Tongue (tissue), 1 donor: ENCODE measurements at regions not wholly inside any gene's neighbourhood (a gene's known extent, or its start where the extent isn't known, plus 50 kb on each side); places are given as distances from the start of the nearest gene placed in this dataset.

ENCODE experiments used
- DNase-seq: peaks from one replicate; pipeline ENCODE4 v3.0.0-alpha.2; 2015

DNA sequence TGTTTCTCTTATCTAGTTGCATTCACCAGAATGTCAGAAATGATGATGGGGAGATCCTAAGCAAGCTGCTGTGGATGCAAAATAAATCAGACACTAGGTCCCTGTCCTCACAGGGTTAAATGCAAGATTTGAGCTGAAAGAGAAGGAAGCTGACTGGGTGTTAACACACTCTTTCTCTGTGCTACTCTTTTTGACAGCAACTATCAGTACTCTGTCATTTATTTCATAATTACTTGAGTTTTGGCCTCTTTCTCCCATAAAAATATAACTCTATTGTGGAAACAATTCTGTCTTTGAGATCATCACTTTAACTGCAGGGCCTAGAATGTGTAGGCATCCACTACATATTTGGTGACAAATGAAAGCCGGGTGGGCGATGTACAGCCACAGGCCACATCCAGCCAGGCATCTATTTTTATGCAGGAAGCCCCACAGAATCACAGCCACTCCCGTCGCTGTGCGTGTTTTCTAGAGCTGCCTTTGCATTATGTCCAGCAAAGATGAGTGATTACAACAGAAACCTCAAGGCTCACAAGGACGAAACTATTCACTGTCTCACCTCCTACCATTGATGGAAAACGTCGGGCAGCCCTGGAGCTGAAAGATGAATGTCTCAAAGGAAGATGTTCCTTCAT lies 849.0 kb downstream of the RNF144A start:
- no peak for DNase-seq

DNA sequence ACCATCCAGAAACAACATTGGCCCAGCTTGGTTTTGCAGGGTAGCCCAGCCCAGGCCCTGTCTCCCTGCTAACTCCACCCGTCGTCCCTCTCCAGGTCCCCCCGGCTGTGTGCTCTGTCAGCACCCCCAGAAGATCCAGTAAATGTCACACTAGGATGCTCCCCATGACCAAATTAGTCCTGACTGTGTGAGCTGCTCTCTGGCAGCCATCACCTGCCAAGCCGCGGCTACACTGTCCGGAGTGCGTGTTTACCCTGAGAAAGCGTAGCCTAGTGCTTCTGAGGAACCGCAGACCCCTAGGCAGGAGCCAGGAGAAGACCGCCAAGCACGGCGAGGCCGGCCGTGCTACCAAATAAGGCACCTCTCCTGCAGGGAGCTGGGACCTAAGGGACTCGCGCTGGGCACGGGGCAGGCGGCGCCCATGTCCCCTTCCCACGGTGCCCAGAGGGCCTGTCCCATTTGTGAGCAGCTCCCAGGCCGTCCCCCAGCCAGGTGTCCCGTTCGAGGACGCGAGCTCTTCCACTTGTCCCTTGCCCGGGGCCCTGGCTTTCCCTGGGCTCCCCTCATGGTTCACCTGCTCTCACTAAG lies 849.9 kb downstream of the RNF144A start:
- no peak for DNase-seq

DNA sequence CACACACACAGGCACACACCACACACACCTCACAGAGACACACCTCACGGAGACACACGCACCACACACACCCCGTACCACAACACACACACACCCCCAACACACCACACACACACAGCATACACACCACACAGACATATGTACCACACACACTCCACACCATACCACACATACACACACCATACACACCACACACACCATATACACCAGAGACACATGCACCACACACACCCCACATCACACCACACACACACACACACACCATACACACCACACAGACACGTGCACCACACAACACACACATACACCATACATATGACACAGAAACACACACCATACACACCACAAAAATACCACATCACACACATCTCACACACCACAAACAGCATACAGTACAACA lies 850.7 kb downstream of the RNF144A start:
- no peak for DNase-seq

DNA sequence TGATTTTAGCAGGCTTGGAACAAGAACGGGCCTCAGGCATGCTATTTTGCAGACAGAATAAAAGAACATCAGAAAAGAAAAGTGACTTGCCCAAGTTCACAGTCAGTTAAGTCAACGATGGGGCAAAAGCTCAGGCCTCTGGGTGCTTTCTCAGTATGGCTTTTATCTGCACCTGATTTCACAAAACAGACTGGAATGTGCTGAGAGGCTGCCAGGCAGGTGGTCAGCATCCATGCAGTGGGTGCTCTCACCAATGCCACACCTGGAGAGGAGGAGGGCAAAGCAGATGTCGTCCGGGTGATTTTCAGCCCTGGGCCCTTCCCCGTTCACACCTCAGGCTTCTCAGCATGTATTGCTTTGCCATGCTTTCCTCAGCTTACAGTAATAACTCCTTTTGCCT lies 854.6 kb downstream of the RNF144A start:
- DNase-seq, result no peak

DNA sequence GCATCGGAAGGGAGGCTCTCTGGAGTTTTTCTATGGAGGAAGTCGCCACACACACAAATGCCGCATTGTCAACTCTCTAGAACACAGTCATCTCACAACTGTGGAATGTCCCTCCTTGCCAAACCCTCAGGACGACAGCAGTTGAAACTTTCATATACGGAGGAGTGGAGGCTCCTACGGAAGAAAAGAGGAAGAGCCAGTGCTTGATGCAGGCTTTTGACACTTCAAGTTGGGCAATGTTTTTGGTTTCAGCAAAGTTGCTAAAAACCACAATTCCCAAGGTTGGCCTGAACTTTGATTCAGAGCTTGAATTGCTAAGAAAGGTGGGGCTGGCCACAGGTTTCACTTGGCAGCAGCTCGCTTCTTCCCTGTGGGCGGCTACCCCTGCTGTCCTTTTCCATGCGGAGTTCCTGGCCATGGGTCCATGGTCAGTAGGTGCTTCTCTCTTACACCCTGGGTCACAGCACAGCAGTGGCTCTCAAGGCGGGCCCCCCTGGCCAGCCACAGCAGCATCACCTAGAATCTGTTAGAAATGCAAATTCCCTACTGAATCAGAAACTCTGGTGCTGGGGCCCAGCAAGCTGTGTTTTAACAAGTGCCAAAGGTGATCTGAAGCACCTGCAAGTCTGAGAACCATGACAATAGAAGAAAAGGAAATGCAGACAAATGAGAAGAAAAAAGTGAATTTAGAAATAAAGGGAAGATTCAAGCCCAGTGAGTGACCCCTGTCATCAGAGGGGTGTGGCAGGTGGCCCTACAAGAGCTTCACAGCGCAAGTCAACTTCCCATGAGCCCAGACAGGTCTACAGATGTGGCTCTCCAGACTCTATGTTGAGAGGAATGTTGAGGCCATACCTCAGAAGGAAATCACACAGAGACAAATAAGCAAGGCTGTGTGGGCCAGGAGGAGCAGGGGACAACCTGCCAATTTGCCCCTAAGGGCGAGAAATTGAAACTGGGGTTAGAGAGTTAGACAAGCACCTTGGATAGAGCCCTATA lies 856.4 kb downstream of the RNF144A start:
- DNase-seq, result peak; percentile 19

DNA sequence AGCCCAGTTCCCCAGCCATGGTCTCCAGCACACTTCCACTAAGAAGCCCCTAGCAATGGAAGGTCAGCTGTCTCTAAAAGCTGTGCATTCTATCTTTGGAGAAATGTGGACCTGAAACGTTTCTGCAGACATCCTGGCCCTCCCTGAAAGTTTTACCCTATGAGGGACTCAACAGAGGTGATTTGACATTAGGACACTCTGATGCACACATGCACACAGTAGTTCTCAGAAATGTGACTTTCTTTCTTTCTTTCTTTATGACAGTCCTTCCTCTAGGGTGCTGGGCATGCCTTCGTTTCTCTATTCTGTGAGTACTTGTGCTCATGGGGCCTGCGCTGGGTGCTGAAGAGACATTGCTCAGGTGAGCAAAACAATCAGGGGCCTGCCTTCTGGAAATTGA lies 857.3 kb downstream of the RNF144A start:
- no peak for DNase-seq

DNA sequence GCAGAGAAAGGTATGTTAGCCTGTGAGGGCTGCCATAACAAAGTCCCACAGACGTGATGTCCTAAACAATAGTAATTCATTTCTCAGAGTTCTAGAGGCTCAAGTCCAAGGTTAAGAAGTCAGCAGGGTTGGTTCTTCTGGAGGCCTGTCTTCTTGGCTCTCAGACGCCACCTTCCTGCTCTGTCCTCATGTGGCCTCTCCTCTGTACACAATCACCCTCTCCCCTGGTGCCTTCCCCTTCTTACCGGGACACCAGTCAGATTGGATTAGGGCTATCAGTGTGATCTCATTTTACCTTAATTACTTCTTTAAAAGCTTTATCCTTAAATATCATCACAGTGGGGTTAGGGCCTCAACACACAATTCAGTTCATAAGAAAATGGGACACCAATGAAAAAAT lies 860.5 kb downstream of the RNF144A start:
- DNase-seq, result no peak

DNA sequence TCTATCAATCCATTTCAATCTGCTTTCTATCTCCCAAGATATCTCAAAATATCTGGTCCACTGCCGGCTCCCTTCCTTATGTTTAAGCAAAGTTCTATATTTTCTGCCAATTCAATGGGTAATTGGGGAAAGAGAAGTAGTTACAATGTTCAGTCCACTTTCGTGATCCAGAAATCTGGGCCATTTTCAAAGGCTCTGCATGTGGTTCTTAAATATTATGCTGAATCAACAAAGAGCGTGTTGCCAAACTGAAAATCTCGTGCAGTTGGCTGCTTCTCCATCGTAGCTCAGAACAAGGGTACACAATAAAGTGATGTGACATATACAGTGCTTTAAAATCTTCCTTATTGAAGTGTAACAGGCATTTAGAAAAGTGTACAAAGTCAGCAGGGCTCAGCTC lies 863.1 kb downstream of the RNF144A start:
- no peak for DNase-seq

DNA sequence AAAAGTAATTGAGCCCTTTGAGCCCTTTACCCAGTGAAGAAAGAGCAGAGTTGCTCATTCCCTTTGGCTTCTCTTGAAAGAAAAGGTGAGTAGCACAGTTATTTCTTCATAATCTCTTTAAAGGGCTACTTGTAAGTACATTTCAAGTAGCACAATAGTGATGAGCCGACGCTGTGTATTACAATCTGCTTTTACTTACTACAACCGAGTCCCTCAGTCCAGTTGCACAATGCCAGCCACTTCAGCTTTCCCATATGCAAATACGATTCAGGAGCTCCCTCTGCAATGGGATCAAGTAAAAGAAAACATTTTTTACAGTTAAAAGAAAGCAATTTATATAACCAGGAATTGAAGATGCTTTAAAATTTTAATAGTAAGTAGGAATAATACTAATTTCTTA lies 868.5 kb downstream of the RNF144A start:
- no peak for DNase-seq

DNA sequence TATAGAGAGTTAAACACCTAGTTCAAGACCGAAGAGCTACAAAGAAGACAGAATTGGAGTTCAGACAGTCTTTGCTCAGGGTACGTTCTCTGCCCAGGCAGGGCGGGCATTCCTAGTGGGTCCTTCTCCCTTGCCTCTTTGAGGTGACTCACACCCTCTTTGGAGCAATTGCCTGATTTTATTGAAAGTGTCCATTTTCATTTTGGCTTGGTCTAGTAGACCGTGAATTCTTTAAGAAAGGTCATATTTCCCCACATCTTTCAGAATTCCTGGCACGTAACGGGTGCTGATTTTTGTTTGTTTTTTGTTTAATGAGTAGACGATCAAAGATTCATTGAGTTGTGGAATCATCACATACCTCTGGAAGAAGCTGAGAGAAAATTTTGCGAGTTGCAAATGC lies 871.5 kb downstream of the RNF144A start:
- DNase-seq, result no peak

DNA sequence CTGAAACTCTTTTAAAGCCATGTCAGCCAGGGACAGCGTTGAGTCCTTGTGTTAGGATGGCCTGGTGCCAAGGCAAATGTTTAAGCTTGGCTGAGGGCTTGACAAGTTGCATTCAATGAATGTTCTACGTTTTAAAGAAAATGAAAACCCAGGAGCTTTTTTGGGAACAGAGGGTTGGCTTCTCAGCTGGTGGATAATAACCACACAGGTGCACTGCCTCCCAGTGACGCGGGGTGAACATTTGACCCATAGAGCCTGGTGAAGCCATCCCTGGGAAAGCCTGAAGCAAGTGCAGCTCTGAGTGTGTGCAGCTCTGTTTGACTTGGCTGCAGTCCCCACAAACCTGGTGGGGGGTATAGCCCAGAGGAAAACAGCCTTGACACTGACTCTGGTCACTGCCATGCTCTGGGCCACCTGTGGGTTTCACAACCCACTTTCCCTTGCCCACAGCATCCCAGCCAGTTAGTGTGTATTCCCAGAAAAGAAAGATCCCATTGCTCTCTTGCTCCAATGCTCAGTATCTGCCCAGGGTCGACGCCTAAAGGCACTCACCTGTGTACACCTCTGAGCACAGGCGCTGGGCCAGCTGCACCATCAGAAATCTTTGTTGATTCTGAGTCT lies 874.9 kb downstream of the RNF144A start:
- DNase-seq, result peak; percentile 81

DNA sequence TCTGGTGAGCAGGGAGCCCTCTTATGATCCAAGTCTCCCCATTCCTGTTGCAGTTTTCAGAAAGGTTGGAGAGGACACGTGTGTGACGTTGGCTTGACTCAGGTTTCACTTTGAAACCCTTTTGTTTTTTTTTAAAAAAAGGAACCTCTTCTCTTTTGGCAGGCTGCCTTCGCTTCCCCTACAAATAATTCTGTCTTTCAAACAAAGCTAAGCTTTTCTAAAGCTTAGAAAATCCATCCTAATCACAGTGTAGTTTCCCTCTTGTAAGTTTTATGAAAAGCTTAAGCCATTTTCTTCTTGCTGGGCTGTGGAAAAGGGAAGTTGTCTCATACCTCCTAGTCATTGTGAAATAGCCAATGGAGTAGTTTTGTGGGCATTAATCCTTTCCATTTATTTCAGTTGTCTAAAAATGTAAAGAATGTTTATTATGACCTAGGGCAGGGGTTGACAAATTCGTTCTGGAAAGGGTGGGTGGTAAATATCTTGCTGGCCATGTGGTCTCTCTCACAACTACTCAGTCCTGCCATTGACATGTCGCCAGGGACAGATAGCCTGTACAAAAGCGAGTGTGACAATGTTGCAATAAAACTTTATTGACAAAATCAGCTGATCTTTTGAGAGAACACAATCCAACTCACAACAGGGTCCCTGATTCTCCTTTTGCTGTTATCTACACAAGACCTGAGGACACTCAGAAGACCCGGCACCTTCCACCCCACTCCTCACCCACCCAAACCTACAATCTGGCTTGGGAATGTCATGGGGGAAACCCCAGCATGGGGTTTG lies 878.8 kb downstream of the RNF144A start:
- peak; percentile 85 for DNase-seq

DNA sequence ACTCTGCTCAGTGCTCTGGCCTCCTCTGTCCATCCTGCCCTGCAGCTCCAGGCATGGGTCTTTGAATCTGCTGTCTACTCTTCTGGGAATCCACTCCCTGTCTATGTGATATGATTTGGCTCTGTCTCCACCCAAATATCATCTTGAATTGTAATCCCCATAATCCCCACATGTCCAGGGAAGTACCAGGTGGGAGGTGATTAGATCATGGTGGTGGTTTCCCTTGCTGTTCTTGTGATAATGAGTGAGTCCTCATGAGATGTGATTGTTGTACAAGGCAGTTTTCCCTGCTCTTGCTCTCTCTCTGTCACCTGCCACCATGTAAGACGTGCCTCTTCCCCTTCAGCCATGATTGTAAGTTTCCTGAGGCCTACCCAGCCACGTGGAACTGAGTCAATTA lies 881.8 kb upstream of the ID2 start:
- no peak for DNase-seq

DNA sequence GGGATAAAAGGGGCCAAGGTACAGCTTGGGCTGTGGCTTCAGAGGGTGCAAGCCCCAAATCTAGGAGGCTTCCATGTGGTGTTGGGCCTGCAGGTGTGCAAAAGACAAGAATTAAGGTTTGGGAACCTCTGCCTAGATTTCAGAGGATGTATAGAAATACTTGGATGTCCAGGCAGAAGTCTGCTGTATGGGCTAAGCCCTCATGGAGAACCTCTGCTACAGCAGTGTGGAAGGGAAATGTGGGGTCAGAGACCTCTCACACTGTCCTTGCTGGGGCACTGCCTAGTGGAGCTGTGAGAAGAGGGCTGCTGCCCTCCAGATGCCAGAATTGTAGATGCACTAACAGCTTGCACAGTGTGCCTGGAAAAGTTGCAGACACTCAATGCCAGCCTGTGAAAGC lies 880.6 kb upstream of the ID2 start:
- DNase-seq, result no peak

DNA sequence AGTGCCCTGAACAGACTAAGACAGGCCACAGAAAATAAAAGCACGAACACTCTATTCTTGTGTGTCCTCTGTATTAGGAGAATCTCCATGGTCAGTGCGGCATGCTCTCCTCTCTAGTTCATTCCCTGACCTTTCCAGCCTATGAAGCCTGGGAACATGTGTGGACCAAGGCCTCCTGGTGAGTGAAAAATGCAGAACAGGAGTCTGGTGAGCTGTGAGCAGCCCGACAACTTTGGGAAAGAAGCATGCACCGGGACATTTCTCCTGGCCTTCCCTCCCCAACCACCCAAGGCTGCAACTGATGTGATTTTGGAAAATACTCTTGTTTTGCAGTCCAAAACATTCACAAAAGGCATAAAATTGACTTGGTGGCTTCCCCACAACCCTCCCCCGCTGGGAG lies 878.3 kb upstream of the ID2 start:
- peak; percentile 15 for DNase-seq

DNA sequence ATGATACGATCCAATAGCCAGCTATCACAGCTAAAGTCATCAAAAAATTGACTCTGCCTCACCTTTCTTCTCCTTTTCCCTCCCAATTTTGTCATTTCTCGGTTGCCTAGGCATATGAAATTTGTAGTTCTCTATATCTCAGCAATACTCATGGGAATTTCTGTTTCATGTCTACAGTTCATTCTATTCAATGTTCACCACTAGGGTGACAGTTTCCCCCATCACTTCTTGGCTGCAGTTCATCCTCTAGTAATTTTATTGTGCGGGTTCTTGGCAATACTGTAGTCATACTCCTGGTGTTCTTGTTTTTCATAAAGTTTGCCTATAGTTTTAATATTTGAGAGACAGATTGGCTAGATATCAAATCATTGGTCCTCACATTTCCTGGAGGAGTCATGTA lies 872.2 kb upstream of the ID2 start:
- DNase-seq, result no peak

DNA sequence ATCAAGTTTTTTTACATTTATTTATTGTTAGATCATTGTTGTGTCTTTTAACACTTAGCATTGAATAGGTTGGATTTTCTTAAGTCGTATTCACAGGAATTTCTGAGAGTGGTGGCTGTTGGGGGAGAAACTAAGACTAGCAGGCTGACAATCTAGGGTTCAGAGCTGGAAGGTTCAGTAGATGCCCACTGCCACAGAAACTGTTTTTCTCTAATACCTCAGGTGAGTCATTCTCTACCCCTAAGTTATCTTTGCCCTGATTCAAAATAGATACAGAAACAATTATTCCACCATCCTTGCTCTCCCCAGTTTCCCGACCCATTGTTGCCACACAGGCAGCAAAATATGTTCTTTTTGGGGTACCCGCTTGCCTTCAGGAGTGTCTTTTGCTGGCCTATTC lies 870.8 kb upstream of the ID2 start:
- no peak for DNase-seq

DNA sequence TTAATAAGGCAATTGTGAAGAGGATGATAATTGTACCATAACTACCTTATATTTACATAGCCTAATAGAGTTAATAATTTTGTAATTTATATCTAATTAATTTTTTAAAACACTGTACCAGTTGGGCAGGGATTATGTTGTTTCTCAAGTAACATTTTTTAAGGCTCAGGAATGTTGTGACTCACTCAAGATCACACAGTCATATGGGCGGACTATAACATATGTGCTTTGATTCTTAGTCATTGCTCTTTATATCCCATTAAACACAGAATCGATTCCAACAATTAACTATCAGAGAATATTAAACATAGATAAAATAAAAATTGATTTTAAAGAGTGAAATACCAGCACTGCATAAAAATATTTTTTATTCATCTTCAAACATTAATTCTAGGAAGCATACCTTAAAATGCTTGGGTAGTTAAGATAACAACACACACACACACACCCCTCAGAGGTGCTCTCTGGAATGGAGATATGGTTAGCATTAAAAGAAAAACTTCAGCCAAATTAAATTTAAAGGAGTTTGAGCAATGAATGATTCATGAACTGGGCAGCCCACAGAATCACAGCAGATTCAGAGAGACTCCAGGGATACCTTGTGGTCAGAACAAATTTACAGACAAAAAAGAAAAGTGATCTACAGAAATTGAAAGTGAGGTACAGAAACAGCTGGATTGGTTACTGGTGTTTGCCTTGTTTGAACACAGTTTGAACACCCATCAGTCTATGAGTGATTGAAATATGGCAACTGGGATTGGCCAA lies 869.4 kb upstream of the ID2 start:
- DNase-seq, result no peak

DNA sequence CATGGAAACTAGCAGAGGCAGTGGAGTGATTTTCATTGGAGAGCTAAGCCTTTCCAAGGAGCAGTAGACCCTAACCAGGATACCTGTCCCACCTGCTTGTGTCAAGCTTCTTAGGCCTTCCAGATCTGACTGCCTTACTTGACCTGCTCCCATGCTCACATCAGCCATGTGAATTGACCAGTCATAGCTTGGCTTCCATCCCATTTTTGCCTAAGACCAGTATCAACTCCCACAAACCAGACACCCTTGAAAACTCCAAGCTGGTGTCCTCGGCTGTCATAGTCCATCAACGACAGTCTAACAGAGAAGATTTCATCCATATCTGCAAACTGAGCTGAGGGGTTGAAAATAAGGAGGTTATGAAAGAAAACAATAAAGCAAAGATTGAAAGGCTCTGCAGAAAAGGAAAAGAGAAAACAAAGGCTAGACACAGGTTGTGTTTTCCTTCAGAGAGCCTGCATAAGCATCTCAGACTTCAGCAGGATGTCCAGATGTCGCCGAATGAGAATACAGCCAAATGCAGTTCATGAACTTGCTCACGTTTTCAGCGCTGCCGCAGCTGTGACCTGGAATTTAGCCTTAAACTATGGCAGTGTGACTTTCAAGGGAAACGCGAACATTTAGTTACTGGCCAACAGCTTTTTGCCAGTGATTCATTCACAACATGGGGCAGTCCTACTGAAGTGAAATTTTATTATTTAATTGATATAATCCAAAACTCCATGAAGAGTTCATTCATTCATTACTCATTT lies 868.1 kb upstream of the ID2 start:
- DNase-seq, result peak; percentile 60

DNA sequence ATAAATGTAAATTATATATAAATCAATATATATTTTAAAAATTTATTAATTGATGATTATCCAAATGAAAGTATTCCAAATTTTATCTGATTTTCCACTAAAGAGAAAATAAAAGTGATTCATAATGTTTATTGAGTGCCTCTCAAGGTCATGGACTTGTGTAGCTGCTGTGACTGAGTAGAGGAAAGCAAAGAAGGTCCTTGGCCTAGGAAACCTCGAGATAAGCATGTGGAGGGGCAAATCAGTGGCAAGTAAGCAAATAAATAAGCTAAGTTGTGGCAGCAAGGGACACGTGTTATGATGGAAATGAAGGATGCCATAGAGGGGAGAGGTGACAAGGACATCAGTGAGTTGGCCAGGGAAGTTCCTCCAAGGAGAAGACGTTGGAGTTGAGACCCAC lies 866.1 kb upstream of the ID2 start:
- no peak for DNase-seq

DNA sequence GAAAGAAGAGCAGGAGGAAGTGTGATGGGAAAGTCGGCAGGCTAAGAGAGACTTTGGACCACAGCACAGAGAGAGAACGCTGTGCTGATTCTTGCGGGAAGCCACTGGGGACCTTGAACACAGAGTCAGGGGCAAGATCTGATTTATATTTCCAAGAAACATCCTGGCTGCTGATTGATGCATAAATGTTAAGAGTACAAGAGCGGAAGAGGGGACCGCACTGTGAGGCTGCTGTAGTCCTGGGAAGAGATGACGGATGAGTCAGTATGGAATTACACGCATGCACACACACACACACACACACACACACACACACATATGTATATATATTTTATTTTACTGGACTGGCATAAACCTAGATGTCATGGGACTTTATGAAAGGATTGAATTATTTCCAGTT lies 865.6 kb upstream of the ID2 start:
- no peak for DNase-seq
